Stomach (tissue), 8 donors: ENCODE measurements at regions not wholly inside any gene's neighbourhood (a gene's known extent, or its start where the extent isn't known, plus 50 kb on each side); places are given as distances from the start of the nearest gene placed in this dataset.

Experiments
- DNase-seq, 2 donors: peaks; one replicate each; pipeline versions ENCODE4 v3.0.0 to v3.0.0-alpha.2; 2013 to 2019
- H3K27ac ChIP-seq, 5 donors: fragments of 200-600 bp in 4 of 5; sonication (generic) in 4 of 5; one replicate each; pipeline ENCODE4 v1.5.1; 2013 to 2019; ENCODE audit warnings: mild to moderate bottlenecking in 1 of 5, moderate library complexity in 1 of 5
- H3K27me3 ChIP-seq, 3 donors: fragments of 200-600 bp; sonication (generic); one replicate each; pipeline ENCODE4 v1.5.1; 2017 to 2019; ENCODE audit warnings: mixed run types in 1 of 3
- H3K36me3 ChIP-seq, 4 donors: fragments of 200-600 bp; sonication (generic); 1 replicate in 3 of 4; 2 replicates in 1 of 4; pipeline ENCODE4 v1.5.1; 2016 to 2019
- H3K4me1 ChIP-seq, 4 donors: fragments of 200-600 bp; sonication (generic); one replicate each; pipeline ENCODE4 v1.5.1; 2016 to 2019
- H3K4me3 ChIP-seq, 4 donors: fragments of 200-600 bp; sonication (generic) in 3 of 4; one replicate each; pipeline ENCODE4 v1.5.1; 2016 to 2019; ENCODE audit warnings: mild to moderate bottlenecking in 1 of 4
- H3K9me3 ChIP-seq, 4 donors: fragments of 200-600 bp; sonication (generic); one replicate each; pipeline ENCODE4 v1.5.1; 2016 to 2019
- CTCF ChIP-seq, 7 experiments: fragments of 450-650 bp in 4 of 7; fragments of 200-600 bp in 3 of 7; sonication (generic) in 3 of 7; IDR thresholded peaks; one replicate each; pipeline ENCODE4 v1.5.1; 2016 to 2019; ENCODE audit warnings: antibody characterized with exemption in 7 of 7, control low read depth in 2 of 7, mild to moderate bottlenecking in 1 of 7
- EP300 ChIP-seq: sonication (generic); formaldehyde crosslinking; IDR thresholded peaks from one replicate; pipeline ENCODE4 v1.6.1; 2017; ENCODE audit warnings: antibody characterized with exemption
- POLR2A ChIP-seq, 4 donors: fragments of 450-650 bp; IDR thresholded peaks; one replicate each; pipeline ENCODE4 v1.6.1; 2016; ENCODE audit warnings: antibody characterized with exemption in 4 of 4, control low read depth in 2 of 4, mild to moderate bottlenecking in 1 of 4, moderate library complexity in 1 of 4
- POLR2AphosphoS5 ChIP-seq, 3 donors: sonication (generic); formaldehyde crosslinking; IDR thresholded peaks; one replicate each; pipeline ENCODE4 v1.6.1; 2016; ENCODE audit warnings: antibody characterized with exemption in 3 of 3
- WGBS, 5 donors: extraction: QIAGEN DNeasy Blood & Tissue Kit in 3 of 5; methylation state at CpG; one replicate each; pipeline versions ENCODE4 v1.1.5 to v1.1.7; 2013 to 2018; 5-methylcytosine and 5-hydroxymethylcytosine counted together
- intact Hi-C: fragments of 100-400 bp; cut with DNase I; formaldehyde crosslinking; loops from one replicate; pipeline ENCODE4 v1.15.1; 2023; ENCODE audit warnings: low total_unique reads
- donor health status: healthy with polysubstance abuse.
- donor health status: Bipolar disorder and iron deficiency.
- donor health status: healthy.

GRCh38 chr14:66101662-66102061 lies 384.5 kb upstream of the CCDC196 start:
- Histone ChIP-seq H3K27me3 (no peaks in the 10 kb centered on the region), H3K27ac (no peak overlapping the region), H3K36me3 (no peaks in the 10 kb centered on the region), H3K4me3 (no peak overlapping the region), H3K9me3 (no peaks in the 10 kb centered on the region), H3K4me1 (no peaks in the 10 kb centered on the region)
- DNase-seq: no peak
- TF ChIP-seq CTCF (IDR thresholded peaks at IDR 0.05) (no peak), POLR2A (IDR thresholded peaks at IDR 0.05) (no peak), POLR2AphosphoS5 (IDR thresholded peaks at IDR 0.05) (no peak), EP300 (no peak)
- intact Hi-C loops: no loop called here
- WGBS, 5 donors: 83 to 97% (median 91%) methylated on average over 1 of the region's 1 CpG

- Histone ChIP-seq H3K36me3 (no peaks in the 10 kb centered on the region), H3K4me1 (no peaks in the 10 kb centered on the region), H3K27ac (no peak overlapping the region), H3K9me3 (no peaks in the 10 kb centered on the region), H3K4me3 (no peak overlapping the region), H3K27me3 (no peaks in the 10 kb centered on the region)
- no peak for DNase-seq
- TF ChIP-seq POLR2A (IDR thresholded peaks at IDR 0.05) (no peak), CTCF (IDR thresholded peaks at IDR 0.05) (no peak), EP300 (no peak), POLR2AphosphoS5 (IDR thresholded peaks at IDR 0.05) (no peak)
- WGBS, 5 donors: 87 to 93% (median 91%) methylated on average over 5 of the region's 5 CpGs
- intact Hi-C loops: no loop called here
Observed at GRCh38 chr14:66104486-66104885, 381.7 kb upstream of the CCDC196 start.

DNA sequence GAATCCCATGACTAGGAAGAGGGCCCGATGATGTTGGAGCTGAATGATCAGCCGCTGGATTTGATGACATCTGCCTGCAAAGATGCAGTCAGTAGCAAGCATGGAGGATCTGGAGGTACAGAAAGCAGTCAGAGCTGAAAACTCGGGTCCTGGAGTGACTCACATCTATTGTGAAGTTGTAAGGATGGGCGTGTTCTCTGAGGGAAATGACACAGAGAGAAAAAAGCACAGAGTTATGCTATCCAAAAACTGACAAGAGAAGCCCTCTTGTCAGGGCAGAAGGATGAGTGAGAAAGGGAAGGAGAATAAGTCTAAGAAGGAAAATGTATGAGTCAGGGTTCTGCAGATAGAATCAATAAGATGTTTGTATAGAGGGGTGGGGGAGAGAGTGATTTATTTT lies 380.4 kb upstream of the CCDC196 start:
- no peak for DNase-seq
- Histone ChIP-seq H3K36me3 (no peaks in the 10 kb centered on the region), H3K4me1 (no peaks in the 10 kb centered on the region), H3K4me3 (no peak overlapping the region), H3K9me3 (no peaks in the 10 kb centered on the region), H3K27me3 (no peaks in the 10 kb centered on the region), H3K27ac (no peak overlapping the region)
- WGBS, 5 donors: 58 to 69% (median 65%) methylated on average over 4 of the region's 4 CpGs
- no peak for TF ChIP-seq CTCF (IDR thresholded peaks at IDR 0.05)
- no peak for TF ChIP-seq EP300
- no peak for TF ChIP-seq POLR2AphosphoS5 (IDR thresholded peaks at IDR 0.05)
- no peak for TF ChIP-seq POLR2A (IDR thresholded peaks at IDR 0.05)
- intact Hi-C loops: no loop called here

DNA sequence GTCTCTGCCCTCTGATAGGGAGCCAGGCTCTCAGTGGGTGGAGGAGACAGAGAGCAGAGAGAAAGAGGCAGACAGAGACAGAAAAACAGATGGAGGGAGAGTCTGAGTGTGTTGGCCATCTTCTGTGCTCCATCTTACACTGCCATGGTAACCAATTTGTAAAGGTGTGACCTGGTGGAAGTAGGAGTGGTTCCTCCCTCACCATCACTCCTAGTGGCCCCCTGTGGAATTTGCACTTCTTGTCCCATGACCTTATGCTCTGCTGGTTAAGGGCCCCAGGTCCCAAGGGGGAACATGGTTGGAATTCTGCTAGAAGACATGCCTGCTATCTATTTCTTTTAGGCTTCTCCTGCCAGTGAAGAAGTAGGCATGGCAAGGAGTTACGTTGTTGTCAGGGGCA lies 376.7 kb upstream of the CCDC196 start:
- intact Hi-C loops: no loop called here
- no peaks in the 10 kb centered on the region for H3K36me3 ChIP-seq
- TF ChIP-seq EP300: no peak
- no peak for TF ChIP-seq POLR2A (IDR thresholded peaks at IDR 0.05)
- TF ChIP-seq CTCF (IDR thresholded peaks at IDR 0.05): no peak
- no peak for TF ChIP-seq POLR2AphosphoS5 (IDR thresholded peaks at IDR 0.05)
- no peaks in the 10 kb centered on the region for H3K4me1 ChIP-seq
- H3K27me3 ChIP-seq: no peaks in the 10 kb centered on the region
- DNase-seq: no peak
- 89 to 94% (median 92%) methylated on average over 1 of the region's 1 CpG for WGBS, 5 donors
- H3K27ac ChIP-seq: no peak overlapping the region
- no peak overlapping the region for H3K4me3 ChIP-seq
- H3K9me3 ChIP-seq: no peaks in the 10 kb centered on the region
